ENCODE measurements at regions not wholly inside any gene's neighbourhood (a gene's known extent, or its start where the extent isn't known, plus 50 kb on each side); places are given as distances from the start of the nearest gene placed in this dataset.

DNA sequence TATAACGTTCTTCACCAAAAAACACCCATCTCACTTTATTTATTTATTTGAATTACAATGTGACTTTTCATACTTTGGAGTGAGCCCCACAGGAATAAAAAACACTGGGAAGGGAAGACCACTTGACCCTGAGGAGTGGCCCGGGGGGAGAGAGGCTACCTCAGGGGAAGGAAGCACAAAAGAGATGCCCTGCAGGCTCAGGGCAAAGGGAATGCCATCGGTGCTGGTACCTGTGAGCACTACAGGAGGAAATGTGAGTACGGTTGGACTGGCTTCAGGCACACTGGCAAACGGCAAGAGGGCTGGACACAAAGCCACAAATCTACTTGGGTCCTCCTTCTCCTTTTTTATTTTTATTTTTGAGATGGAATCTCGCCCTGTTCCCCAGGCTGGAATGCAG lies 363.9 kb upstream of the KLF4 start:
- no peak for TF ChIP-seq TCF7L2 (IDR thresholded peaks at IDR 0.05; ENCODE audit: borderline replicate concordance, low read depth, low read length)
- TF ChIP-seq, protein P1, sequence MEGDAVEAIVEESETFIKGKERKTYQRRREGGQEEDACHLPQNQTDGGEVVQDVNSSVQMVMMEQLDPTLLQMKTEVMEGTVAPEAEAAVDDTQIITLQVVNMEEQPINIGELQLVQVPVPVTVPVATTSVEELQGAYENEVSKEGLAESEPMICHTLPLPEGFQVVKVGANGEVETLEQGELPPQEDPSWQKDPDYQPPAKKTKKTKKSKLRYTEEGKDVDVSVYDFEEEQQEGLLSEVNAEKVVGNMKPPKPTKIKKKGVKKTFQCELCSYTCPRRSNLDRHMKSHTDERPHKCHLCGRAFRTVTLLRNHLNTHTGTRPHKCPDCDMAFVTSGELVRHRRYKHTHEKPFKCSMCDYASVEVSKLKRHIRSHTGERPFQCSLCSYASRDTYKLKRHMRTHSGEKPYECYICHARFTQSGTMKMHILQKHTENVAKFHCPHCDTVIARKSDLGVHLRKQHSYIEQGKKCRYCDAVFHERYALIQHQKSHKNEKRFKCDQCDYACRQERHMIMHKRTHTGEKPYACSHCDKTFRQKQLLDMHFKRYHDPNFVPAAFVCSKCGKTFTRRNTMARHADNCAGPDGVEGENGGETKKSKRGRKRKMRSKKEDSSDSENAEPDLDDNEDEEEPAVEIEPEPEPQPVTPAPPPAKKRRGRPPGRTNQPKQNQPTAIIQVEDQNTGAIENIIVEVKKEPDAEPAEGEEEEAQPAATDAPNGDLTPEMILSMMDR (tag by site-specific recombination; IDR thresholded peaks at IDR 0.05), result no peak
- TF ChIP-seq ZNF146 (tag by site-specific recombination; IDR thresholded peaks at IDR 0.05), result no peak
- TF ChIP-seq ZNF777 (tag by site-specific recombination; IDR thresholded peaks at IDR 0.05; ENCODE audit: borderline replicate concordance), result no peak
- TF ChIP-seq HIC1 (tag by site-specific recombination; IDR thresholded peaks at IDR 0.05), result no peak
- no peak for TF ChIP-seq ZNF274 (IDR thresholded peaks at IDR 0.05; ENCODE audit: low read length)
- TF ChIP-seq ZNF274 (tag by site-specific recombination; IDR thresholded peaks at IDR 0.05; ENCODE audit: borderline replicate concordance), result no peak
- no peak for TF ChIP-seq ZSCAN30 (tag by site-specific recombination; IDR thresholded peaks at IDR 0.05)
